Neural crest cell (in vitro differentiated cells): ENCODE measurements at regions not wholly inside any gene's neighbourhood (a gene's known extent, or its start where the extent isn't known, plus 50 kb on each side); places are given as distances from the start of the nearest gene placed in this dataset.

Experiments used
- DNase-seq: peaks from one replicate; pipeline ENCODE4 v3.0.0; 2021; ENCODE audit warnings: low read depth, mixed read lengths, low spot score
- H3K27ac Mint-ChIP-seq: one replicate; pipeline ENCODE4 v1.8.0; 2021; ENCODE audit warnings: mild to moderate bottlenecking, mixed read lengths; ENCODE audit not compliant: unreplicated experiment
- H3K27me3 Mint-ChIP-seq: 2 replicates; pipeline ENCODE4 v1.8.0; 2021; ENCODE audit warnings: low read depth, mild to moderate bottlenecking, mixed read lengths
- H3K36me3 Mint-ChIP-seq: 2 replicates; pipeline ENCODE4 v1.8.0; 2021; ENCODE audit warnings: low read depth, mild to moderate bottlenecking, mixed read lengths
- H3K4me1 Mint-ChIP-seq: 2 replicates; pipeline ENCODE4 v1.8.0; 2021; ENCODE audit warnings: mixed read lengths
- H3K4me3 Mint-ChIP-seq: one replicate; pipeline ENCODE4 v1.8.0; 2021; ENCODE audit warnings: mild to moderate bottlenecking, mixed read lengths
- H3K9me3 Mint-ChIP-seq: 2 replicates; pipeline ENCODE4 v1.8.0; 2021; ENCODE audit warnings: mixed read lengths
- TF ChIP-seq, protein P1 (sequence below): fragments of 200-600 bp; sonication (generic); conservative IDR thresholded peaks from 2 replicates; pipeline ENCODE4 v1.5.0; 2021; ENCODE audit warnings: antibody characterized with exemption, mild to moderate bottlenecking

DNA sequence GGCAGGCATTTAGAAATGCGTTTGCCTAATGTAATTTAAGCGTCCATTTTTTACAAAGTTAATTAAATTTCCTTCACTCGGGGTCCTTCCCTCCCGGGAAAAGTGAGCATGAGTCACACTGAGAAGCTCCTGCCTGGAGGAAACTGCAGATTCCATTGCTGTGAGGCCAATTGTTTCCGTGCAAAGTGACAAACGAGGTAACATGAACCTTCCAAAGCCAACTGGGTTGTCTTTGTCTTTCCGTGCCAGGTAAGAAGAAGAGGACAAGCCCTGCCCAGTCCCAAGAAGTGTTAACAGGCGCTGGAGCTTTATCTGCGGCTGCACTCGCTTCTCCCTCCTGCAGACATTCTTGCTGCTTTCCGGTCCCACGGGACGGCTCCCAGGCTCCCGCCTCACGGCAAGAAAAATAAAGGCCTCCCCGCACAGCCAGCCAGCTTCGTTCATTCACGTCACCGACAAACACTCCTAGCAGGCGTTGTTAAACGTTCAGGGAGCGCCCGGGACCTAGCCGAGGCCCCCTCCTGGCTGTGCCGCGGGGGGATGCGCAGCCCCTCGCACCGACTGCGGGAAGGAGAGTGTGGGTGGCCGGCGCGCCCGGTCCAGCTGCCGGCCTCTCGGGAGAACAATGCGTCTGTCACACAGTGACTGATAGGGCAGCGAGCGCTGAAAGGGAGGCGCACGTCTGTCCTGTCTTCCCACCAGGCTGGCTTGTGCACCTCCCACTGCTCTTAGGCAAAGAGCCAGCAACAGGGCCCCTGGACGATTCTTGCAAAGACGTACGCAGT is 61.5 kb upstream of the HDDC2 start:
- TF ChIP-seq, protein P1, sequence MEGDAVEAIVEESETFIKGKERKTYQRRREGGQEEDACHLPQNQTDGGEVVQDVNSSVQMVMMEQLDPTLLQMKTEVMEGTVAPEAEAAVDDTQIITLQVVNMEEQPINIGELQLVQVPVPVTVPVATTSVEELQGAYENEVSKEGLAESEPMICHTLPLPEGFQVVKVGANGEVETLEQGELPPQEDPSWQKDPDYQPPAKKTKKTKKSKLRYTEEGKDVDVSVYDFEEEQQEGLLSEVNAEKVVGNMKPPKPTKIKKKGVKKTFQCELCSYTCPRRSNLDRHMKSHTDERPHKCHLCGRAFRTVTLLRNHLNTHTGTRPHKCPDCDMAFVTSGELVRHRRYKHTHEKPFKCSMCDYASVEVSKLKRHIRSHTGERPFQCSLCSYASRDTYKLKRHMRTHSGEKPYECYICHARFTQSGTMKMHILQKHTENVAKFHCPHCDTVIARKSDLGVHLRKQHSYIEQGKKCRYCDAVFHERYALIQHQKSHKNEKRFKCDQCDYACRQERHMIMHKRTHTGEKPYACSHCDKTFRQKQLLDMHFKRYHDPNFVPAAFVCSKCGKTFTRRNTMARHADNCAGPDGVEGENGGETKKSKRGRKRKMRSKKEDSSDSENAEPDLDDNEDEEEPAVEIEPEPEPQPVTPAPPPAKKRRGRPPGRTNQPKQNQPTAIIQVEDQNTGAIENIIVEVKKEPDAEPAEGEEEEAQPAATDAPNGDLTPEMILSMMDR, result no peak
- peaks cover 85% of the 10 kb centered on the region for H3K27me3 Mint-ChIP-seq
- H3K4me1 Mint-ChIP-seq, result peaks cover 42% of the 10 kb centered on the region
- H3K36me3 Mint-ChIP-seq, result no peaks in the 10 kb centered on the region
- H3K4me3 Mint-ChIP-seq, result peak overlapping the region; percentile 52
- peak overlapping the region; percentile 36 for H3K27ac Mint-ChIP-seq
- DNase-seq, result peak; percentile 67
- H3K9me3 Mint-ChIP-seq, result no peaks in the 10 kb centered on the region

DNA sequence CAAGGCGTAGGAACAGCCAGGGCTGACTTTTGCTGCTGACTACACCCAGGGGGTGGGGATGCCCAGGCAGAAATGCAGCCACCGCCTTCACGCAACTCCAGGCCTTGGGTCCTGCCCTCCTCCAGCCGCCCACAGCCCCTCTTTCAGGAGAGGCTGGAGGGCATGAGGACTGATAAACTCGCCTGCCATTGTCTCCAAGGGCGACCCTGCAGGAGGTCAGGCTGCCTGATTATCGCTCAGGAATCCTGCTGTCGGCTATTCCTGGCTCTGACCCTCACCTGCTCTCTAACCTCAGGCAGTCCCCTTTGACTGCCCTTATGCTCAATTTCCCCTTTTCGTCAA is 62.0 kb upstream of the HDDC2 start:
- H3K9me3 Mint-ChIP-seq, result no peaks in the 10 kb centered on the region
- no peaks in the 10 kb centered on the region for H3K36me3 Mint-ChIP-seq
- DNase-seq, result no peak
- peaks cover 39% of the 10 kb centered on the region for H3K4me1 Mint-ChIP-seq
- TF ChIP-seq, protein P1, result no peak
- H3K27me3 Mint-ChIP-seq, result peaks cover 82% of the 10 kb centered on the region
- H3K4me3 Mint-ChIP-seq, result peak overlapping the region; percentile 52
- no peak overlapping the region for H3K27ac Mint-ChIP-seq

DNA sequence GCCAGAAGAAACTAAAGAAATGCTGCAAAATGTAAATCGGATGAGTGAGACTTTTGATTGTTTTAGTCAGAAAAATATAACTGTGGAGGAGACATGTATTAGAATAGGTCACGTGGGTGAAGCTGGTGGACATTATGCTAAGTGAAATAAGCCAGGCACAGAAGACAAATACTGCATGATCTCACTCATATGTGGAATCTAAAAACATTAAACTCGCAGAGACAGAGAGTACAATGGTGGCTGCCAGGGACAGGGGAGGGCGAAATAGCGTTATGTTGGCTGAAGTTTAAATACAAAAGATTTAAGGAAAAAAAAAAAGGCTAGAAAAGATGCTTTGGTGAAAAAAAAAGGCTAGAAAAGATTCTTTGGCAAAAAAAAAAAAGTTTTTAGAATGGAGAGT is 63.5 kb upstream of the HDDC2 start:
- Mint-ChIP-seq H3K27ac (no peak overlapping the region), H3K4me1 (peaks cover 37% of the 10 kb centered on the region), H3K27me3 (peaks cover 79% of the 10 kb centered on the region), H3K9me3 (no peaks in the 10 kb centered on the region), H3K36me3 (no peaks in the 10 kb centered on the region), H3K4me3 (peak overlapping the region; percentile 19)
- TF ChIP-seq, protein P1, result no peak
- DNase-seq, result no peak

DNA sequence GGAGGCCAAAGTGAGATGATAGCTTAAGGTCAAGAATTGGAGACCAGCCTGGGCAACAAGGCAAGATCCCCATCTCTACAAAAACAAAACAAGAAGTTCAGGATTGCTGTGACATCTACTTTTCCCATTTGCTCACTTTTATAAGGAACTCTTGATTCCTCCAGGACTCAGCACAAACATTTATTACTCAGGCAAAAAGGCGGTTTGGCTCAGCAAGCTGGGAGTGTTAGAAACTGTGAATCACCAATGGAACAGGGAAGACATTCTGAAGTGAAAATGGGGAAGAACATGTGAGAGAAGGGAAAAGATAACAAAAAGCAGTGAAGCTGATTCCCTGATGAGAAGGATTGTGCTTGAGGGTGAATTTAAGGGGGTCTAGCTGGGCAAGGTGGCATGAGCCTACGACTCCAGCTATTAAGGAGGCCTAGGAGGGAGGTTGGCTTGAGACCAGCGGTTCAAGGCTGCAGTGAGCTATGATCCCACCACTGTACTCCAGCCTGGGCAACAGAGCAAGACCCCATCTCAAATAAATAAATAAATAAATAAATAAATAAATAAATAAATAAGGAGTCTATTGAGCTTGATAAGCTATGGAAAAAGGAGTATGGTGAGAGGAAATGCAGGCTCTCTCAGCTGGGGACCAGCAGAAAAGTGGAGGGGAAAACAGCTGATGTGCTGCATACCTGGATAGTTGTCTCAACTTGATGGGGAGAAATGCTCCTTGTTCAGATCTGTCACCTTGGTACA is 65.4 kb upstream of the HDDC2 start:
- TF ChIP-seq, protein P1, result no peak
- Mint-ChIP-seq H3K27me3 (peaks cover 70% of the 10 kb centered on the region), H3K9me3 (no peaks in the 10 kb centered on the region), H3K4me1 (peaks cover 29% of the 10 kb centered on the region), H3K27ac (no peak overlapping the region), H3K4me3 (no peak overlapping the region), H3K36me3 (no peaks in the 10 kb centered on the region)
- DNase-seq, result no peak

DNA sequence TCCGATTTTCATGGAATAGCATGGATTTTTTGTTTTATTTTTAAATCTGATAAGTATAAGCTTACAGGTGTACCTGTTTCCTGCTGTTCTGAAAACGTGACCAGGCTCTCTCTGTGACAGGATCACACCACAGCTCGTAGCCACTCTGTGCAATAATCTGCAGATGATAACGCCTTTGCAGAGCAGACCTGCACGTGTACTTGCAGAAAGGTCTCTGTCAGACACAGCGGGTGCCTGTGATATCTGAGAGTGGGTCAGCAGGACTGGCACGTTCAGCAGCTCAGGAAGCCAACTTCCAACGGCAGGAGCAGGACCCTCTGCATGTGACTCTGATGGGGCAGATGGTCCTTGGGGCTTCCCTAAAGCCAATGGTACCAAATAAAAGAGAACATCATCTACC is 68.6 kb upstream of the HDDC2 start:
- H3K27me3 Mint-ChIP-seq, result peaks cover 70% of the 10 kb centered on the region
- no peaks in the 10 kb centered on the region for H3K9me3 Mint-ChIP-seq
- peaks cover 9% of the 10 kb centered on the region for H3K4me1 Mint-ChIP-seq
- no peak overlapping the region for H3K4me3 Mint-ChIP-seq
- no peak overlapping the region for H3K27ac Mint-ChIP-seq
- H3K36me3 Mint-ChIP-seq, result no peaks in the 10 kb centered on the region
- TF ChIP-seq, protein P1, result no peak
- DNase-seq, result no peak
